Sigmoid colon (tissue), 4 donors: ENCODE measurements at regions not wholly inside any gene's neighbourhood (a gene's known extent, or its start where the extent isn't known, plus 50 kb on each side); places are given as distances from the start of the nearest gene placed in this dataset.

Source experiments
- POLR2AphosphoS5 ChIP-seq, 4 donors: sonication (generic); formaldehyde crosslinking; IDR thresholded peaks; one replicate each; pipeline ENCODE4 v1.6.1; 2017; ENCODE audit warnings: antibody characterized with exemption in 4 of 4
- TF ChIP-seq, protein P1 (sequence below), 4 experiments: fragments of 450-650 bp in 3 of 4; fragments of 200-600 bp in 1 of 4; IDR thresholded peaks; one replicate each; pipeline ENCODE4 v1.5.1; 2016 to 2019; ENCODE audit warnings: antibody characterized with exemption in 4 of 4, mild to moderate bottlenecking in 3 of 4, moderate library complexity in 2 of 4

DNA sequence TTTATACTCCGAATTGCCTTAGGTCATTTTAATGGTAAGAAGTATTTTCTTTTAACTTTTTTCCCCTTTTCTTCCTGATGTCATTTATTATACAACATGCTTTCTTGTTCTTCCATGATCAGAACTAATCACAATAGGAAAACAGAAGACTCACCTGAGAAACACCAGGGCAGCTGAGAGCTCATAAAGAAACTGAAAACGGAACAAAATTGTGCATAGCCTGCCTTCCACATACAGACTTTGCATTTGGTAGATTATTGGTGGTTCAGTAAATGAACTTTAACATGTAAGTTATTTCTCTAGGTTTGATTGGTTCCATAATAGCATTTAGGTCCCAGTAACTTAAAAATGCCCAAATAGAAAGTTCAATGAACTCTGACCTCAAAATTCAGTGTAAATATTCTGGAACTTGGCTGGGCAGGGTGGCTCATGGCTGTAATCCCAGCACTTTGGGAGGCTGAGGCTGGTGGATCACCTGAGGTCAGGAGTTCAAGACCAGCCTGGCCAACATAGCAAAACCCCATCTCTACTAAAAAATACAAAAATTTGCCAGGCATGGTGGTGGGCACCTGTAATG is 161.1 kb upstream of the DTNBP1 start:
- TF ChIP-seq POLR2AphosphoS5 (IDR thresholded peaks at IDR 0.05) = no peak
- TF ChIP-seq, protein P1, sequence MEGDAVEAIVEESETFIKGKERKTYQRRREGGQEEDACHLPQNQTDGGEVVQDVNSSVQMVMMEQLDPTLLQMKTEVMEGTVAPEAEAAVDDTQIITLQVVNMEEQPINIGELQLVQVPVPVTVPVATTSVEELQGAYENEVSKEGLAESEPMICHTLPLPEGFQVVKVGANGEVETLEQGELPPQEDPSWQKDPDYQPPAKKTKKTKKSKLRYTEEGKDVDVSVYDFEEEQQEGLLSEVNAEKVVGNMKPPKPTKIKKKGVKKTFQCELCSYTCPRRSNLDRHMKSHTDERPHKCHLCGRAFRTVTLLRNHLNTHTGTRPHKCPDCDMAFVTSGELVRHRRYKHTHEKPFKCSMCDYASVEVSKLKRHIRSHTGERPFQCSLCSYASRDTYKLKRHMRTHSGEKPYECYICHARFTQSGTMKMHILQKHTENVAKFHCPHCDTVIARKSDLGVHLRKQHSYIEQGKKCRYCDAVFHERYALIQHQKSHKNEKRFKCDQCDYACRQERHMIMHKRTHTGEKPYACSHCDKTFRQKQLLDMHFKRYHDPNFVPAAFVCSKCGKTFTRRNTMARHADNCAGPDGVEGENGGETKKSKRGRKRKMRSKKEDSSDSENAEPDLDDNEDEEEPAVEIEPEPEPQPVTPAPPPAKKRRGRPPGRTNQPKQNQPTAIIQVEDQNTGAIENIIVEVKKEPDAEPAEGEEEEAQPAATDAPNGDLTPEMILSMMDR (IDR thresholded peaks at IDR 0.05) = no peak
